ENCODE measurements at regions not wholly inside any gene's neighbourhood (a gene's known extent, or its start where the extent isn't known, plus 50 kb on each side); places are given as distances from the start of the nearest gene placed in this dataset.
"Not testable (repeated sequence)": the region's sequence is repeated elsewhere in the genome, so short reads cannot be mapped to it uniquely, and the experiment has no call there.

- H3K4me3 ChIP-seq (ENCODE audit: low read depth, low read length), result no peak overlapping the region
- no peak for DNase-seq (ENCODE audit: low read depth)
- no peak for TF ChIP-seq CTCF (IDR thresholded peaks at IDR 0.05; ENCODE audit: control insufficient read depth, extremely low read depth, insufficient read depth)
These were observed 624.1 kb downstream of the CCDC85A start for GRCh38 chr2:56807861-56808260.

- TF ChIP-seq CTCF (IDR thresholded peaks at IDR 0.05; ENCODE audit: control insufficient read depth, extremely low read depth, insufficient read depth), result no peak
- DNase-seq (ENCODE audit: low read depth), result no peak
- H3K4me3 ChIP-seq (ENCODE audit: low read depth, low read length), result no peak overlapping the region
These were observed 627.6 kb downstream of the CCDC85A start for GRCh38 chr2:56811401-56811800.

GRCh38 chr2:56812432-56812831 lies 628.6 kb downstream of the CCDC85A start:
- H3K4me3 ChIP-seq (ENCODE audit: low read depth, low read length), result no peak overlapping the region
- no peak for DNase-seq (ENCODE audit: low read depth)
- TF ChIP-seq CTCF (IDR thresholded peaks at IDR 0.05; ENCODE audit: control insufficient read depth, extremely low read depth, insufficient read depth), result no peak

- no peak for DNase-seq (ENCODE audit: low read depth)
- H3K4me3 ChIP-seq (ENCODE audit: low read depth, low read length), result no peak overlapping the region
- no peak for TF ChIP-seq CTCF (IDR thresholded peaks at IDR 0.05; ENCODE audit: control insufficient read depth, extremely low read depth, insufficient read depth)
These were observed 629.7 kb downstream of the CCDC85A start for GRCh38 chr2:56813490-56813889.

GRCh38 chr2:56816666-56817065 lies 632.9 kb downstream of the CCDC85A start:
- no peak for TF ChIP-seq CTCF (IDR thresholded peaks at IDR 0.05; ENCODE audit: control insufficient read depth, extremely low read depth, insufficient read depth)
- no peak for DNase-seq (ENCODE audit: low read depth)

GRCh38 chr2:56831780-56832179 lies 648.0 kb downstream of the CCDC85A start:
- DNase-seq (ENCODE audit: low read depth), result no peak
- TF ChIP-seq CTCF (IDR thresholded peaks at IDR 0.05; ENCODE audit: control insufficient read depth, extremely low read depth, insufficient read depth), result no peak
- no peak overlapping the region for H3K4me3 ChIP-seq (ENCODE audit: low read depth, low read length)

More at GRCh38 chr2:56816666-56817065, 632.9 kb downstream of the CCDC85A start:
- no peak overlapping the region for H3K4me3 ChIP-seq (ENCODE audit: low read depth, low read length)

GRCh38 chr2:56834686-56835085 lies 650.9 kb downstream of the CCDC85A start:
- H3K4me3 ChIP-seq (ENCODE audit: low read depth, low read length), result no peak overlapping the region
- no peak for TF ChIP-seq CTCF (IDR thresholded peaks at IDR 0.05; ENCODE audit: control insufficient read depth, extremely low read depth, insufficient read depth)
- no peak for DNase-seq (ENCODE audit: low read depth)

- DNase-seq (ENCODE audit: low read depth), result not testable (repeated sequence)
These were observed 656.2 kb downstream of the CCDC85A start for GRCh38 chr2:56840009-56840408.

More at GRCh38 chr2:56840009-56840408, 656.2 kb downstream of the CCDC85A start:
- H3K4me3 ChIP-seq (ENCODE audit: low read depth, low read length), result not testable (repeated sequence)
